ENCODE measurements at regions not wholly inside any gene's neighbourhood (a gene's known extent, or its start where the extent isn't known, plus 50 kb on each side); places are given as distances from the start of the nearest gene placed in this dataset.

GRCh38 chr13:80006940-80007339 is 334.0 kb downstream of the SPRY2 start:
- TF ChIP-seq CTCF (IDR thresholded peaks at IDR 0.05) (no peak), POLR2AphosphoS5 (IDR thresholded peaks at IDR 0.05) (no peak)
